GM12872 (cell line): ENCODE measurements at regions not wholly inside any gene's neighbourhood (a gene's known extent, or its start where the extent isn't known, plus 50 kb on each side); places are given as distances from the start of the nearest gene placed in this dataset.

ENCODE experiments used
- CTCF ChIP-seq: IDR thresholded peaks from 3 replicates; pipeline ENCODE4 v1.5.1; 2011; ENCODE audit warnings: low read depth, mild to moderate bottlenecking, low read length, moderate library complexity; ENCODE audit not compliant: insufficient read depth

DNA sequence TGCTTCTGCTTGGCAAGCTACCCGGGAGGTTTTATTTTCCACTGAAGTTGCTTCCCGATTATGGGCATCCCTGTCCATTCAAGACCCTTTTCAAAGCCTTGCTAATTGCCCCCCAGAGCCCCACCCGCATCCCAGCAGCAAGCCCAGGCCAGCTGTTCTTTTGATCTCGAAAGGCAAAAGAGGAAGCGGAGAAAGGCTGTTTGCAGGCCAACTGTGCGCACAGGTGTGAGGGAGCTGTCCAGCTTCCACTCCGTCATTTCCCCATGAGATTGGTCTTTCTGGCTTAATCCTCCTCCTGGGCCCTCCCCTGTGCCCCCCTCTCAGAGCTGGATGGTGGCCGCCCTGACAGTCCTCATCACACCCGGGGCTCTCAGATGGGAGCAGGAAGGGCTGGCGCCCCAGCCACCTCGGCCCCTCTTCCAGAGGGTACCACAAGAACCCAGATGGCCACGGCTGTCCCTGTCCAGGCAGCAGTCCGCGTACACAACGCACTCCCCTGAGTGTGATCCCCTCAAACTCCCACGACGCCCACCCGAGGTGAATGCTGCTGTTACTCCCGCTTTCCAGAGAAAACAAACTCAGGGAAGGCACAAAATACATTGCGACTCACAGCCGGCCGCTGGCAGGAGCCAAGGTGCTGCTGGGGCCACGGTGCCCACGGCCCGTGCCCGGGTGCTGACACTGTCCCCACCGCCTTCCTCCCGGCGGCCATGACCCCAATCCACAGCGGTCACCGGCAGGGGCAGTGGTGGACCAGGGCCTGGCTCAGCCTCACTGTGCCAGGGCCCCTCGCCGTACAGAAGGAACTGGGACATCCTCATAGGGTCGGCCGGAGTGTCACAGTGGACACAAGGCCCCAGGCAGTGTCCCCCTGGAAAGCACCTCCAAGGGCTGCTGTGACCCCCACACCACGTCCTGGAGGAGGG is 121.9 kb downstream of the CRYAA start:
- no peak for TF ChIP-seq CTCF

DNA sequence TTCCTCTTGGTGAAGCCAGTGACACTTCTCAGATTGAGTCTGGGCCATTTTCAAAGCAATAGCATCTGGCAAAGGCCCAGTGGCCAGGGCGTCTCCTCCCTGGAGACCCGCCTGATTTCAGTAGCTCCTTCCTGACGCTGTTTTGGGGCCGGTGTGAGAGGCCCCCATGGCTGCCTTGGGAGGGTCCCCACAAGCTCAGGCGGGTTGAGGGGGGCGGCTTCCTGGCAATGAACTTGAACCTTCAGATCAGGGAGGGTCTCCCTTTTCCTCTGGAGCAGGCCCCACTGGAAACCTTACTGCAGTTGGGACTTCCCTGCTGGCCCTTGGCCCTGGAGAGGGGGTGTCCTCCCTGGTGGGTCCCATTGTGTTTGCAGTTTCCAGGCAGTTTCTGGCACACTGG is 121.2 kb downstream of the CRYAA start:
- no peak for TF ChIP-seq CTCF

- no peak for TF ChIP-seq CTCF
Measured at GRCh38 chr21:43289442-43289841, 120.6 kb downstream of the CRYAA start.

- TF ChIP-seq CTCF: no peak
Measured at GRCh38 chr21:43287795-43288755, 119.3 kb downstream of the CRYAA start.

DNA sequence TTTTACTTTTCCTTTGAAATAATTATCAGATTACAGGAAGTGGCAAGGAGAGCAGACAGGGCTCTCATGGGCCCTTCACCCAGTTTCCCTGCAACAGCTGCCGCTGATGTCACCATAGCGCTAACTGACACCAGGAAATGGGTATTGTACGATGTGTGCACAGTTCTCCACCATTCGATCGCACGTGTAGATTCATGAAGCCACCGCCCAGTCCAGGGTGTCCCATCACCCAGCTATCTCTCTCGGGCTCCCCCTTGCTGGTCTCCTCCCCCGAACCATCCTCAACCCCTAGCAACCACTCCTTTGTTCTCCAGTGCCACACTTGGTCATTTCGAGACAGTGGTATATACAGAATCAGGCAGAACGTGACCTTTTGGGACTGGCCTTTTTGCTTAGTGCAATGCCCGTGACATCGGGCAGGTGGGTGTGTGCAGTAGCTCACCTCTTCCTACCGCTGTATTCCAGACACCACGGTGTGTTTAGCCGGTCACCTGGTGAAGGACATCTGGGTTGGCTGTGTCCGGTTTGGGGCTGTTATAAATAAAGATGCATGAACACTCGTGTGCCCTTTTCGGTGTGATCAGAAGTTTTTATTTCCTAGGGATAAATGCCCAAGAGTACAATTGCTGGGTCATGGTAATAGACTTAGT is 118.4 kb downstream of the CRYAA start:
- TF ChIP-seq CTCF: no peak

DNA sequence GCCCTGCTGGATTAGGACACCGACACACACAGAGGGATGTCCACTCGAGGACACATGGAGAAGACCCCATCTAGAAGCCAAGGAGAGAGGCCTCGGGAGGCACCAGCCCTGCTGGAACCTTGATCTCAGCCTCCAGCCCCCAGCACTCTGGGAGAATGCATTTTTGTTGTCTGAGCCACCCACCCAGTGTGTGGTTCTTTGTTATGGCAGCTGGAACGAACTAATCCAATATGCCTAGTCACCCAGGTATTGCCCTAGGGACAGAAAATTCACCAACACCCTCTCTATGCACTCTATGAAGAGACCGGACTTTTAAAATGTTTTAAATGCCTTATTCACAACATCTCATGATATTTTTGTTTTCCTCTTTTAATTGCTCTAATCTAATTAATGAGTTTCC is 117.4 kb downstream of the CRYAA start:
- TF ChIP-seq CTCF: no peak

DNA sequence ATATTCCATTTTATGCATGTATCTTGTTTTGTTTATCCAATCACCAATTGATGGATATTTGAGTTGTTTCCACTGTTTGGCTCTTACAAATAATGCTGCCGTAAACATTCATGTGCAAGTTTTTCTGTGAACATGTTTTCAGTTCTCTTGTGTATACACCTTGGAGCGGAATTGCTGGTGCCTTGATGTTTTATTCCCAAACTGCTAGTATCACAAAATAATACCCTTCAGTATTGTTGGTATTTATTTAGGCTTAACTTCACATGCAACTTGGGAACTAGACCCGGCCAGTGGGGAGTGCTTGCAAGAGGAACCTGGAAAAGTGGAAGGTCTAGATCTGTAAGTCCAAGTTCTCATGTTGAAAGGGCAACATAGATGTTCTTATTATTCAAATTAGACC is 115.9 kb downstream of the CRYAA start:
- no peak for TF ChIP-seq CTCF
